Kidney epithelial cell (primary cell): ENCODE measurements at regions not wholly inside any gene's neighbourhood (a gene's known extent, or its start where the extent isn't known, plus 50 kb on each side); places are given as distances from the start of the nearest gene placed in this dataset.

Experiments used
- DNase-seq: peaks from one replicate; pipeline ENCODE4 v3.0.0-alpha.2; 2010; ENCODE audit warnings: low read depth
- H3K27me3 ChIP-seq: 2 replicates; pipeline ENCODE4 v1.6.0; 2011; ENCODE audit warnings: low read length; ENCODE audit not compliant: control insufficient read depth, insufficient read depth
- H3K36me3 ChIP-seq: 2 replicates; pipeline ENCODE4 v1.5.1; 2011; ENCODE audit warnings: low read length; ENCODE audit not compliant: control insufficient read depth, insufficient read depth
- H3K4me3 ChIP-seq: 2 replicates; pipeline ENCODE4 v1.5.1; 2011; ENCODE audit warnings: low read depth, mild to moderate bottlenecking, control low read depth, low read length
- TF ChIP-seq, protein P1 (sequence below): IDR thresholded peaks from 2 replicates; pipeline ENCODE4 v1.5.1; 2011; ENCODE audit warnings: mild to moderate bottlenecking, moderate library complexity, low read length, control low read depth, inconsistent platforms; ENCODE audit not compliant: insufficient read depth, poor library complexity, severe bottlenecking

DNA sequence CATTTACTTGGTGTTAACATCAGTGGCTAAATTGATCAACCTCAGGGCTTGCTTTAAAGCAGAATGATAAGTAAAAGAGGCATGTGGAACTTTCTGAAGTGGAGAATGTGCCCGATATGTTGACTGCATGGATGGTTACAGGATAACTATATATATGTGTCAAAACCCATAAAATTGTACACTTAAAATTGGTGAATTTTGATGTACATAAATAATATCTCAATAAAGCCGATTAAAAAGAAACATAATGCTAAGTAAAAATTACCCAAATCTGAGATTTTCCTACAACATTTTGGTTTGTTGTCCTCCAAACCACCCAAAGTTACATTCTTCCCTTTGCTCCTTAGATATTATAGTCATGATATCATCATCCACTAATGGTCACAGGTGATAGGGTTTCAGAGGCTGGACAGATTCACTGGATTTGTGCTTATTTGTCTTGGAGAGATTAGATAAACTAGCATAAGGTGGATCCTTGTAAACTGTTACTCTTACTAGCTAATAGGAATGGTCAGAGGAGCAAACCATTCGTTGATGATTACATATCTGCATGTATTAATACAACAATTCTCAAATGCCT is 119.7 kb upstream of the RPS23 start:
- no peak overlapping the region for H3K4me3 ChIP-seq
- no peaks in the 10 kb centered on the region for H3K27me3 ChIP-seq
- TF ChIP-seq, protein P1, sequence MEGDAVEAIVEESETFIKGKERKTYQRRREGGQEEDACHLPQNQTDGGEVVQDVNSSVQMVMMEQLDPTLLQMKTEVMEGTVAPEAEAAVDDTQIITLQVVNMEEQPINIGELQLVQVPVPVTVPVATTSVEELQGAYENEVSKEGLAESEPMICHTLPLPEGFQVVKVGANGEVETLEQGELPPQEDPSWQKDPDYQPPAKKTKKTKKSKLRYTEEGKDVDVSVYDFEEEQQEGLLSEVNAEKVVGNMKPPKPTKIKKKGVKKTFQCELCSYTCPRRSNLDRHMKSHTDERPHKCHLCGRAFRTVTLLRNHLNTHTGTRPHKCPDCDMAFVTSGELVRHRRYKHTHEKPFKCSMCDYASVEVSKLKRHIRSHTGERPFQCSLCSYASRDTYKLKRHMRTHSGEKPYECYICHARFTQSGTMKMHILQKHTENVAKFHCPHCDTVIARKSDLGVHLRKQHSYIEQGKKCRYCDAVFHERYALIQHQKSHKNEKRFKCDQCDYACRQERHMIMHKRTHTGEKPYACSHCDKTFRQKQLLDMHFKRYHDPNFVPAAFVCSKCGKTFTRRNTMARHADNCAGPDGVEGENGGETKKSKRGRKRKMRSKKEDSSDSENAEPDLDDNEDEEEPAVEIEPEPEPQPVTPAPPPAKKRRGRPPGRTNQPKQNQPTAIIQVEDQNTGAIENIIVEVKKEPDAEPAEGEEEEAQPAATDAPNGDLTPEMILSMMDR, result no peak
- H3K36me3 ChIP-seq, result no peaks in the 10 kb centered on the region
- DNase-seq, result no peak

DNA sequence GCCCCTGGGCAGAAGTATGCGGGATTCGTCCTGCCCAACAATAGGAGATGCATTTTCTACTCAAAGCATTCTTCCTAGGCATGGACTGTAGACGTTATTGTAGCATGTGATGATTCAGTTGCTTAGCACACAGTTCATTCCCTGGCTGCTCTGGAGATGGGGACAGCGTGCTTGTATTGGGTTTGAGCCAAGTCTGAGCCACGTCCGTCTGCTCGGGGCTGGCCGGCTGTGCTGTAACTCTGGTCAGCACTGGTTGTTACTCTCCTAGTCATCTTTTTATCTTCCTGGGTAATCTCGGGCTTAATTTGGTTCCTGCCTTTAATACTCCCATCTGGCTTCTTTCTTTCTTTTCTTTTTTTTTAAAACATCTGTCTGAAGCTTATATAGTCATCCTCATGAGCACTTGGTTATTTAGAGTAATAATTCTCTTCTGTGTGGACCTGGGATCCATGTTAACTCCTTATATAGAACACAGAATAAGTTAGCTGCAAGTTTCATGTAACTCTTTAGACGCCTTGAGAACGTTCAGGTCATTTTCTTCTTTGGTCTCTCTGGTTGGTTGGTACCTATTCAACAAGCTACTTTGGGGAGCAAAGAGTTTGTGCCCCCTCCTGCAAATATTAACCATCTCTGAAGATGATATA is 118.8 kb upstream of the RPS23 start:
- Histone ChIP-seq H3K36me3 (no peaks in the 10 kb centered on the region), H3K4me3 (no peak overlapping the region), H3K27me3 (no peaks in the 10 kb centered on the region)
- TF ChIP-seq, protein P1, result no peak
- DNase-seq, result peak; percentile 99

DNA sequence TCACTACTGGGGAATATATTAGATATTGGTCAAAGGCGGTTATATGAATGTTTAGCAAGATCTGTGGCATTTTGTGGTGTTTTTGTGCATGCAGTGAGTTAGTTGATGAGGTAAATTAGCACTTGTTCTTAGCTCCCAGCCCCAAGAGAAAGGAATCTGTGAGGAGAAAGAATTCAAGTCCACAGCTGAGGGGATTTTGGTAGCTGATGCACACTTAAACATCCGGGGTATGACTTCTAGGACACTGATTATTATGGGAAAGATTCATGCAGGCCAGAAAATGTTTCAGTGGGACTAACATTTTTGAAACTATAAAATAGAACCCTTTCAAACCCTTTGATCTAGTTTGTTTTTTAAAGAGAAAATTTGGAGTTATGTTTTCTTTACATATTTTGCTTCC is 118.2 kb upstream of the RPS23 start:
- Histone ChIP-seq H3K4me3 (no peak overlapping the region), H3K27me3 (no peaks in the 10 kb centered on the region), H3K36me3 (no peaks in the 10 kb centered on the region)
- no peak for DNase-seq
- TF ChIP-seq, protein P1, result no peak

DNA sequence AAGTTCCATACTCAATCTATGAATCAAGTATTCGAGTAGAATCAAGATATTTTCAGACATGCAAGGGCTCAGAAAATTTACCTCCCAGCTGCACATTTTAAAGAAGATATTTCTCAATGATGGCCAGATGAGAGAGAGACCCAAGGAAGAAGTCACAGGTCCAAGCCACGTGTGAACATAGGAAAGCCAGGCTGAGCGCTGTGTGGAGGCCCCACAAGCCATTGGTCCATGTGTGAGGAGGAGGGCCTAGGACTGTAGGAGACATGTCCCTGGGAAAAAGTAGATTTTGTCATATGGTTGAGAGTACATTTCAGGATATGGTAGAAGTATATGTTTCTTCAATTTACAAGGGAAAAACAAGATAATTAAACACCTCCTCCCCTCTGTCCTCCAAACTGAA is 115.8 kb upstream of the RPS23 start:
- H3K27me3 ChIP-seq, result no peaks in the 10 kb centered on the region
- no peaks in the 10 kb centered on the region for H3K36me3 ChIP-seq
- no peak for DNase-seq
- no peak overlapping the region for H3K4me3 ChIP-seq
- TF ChIP-seq, protein P1, result no peak

DNA sequence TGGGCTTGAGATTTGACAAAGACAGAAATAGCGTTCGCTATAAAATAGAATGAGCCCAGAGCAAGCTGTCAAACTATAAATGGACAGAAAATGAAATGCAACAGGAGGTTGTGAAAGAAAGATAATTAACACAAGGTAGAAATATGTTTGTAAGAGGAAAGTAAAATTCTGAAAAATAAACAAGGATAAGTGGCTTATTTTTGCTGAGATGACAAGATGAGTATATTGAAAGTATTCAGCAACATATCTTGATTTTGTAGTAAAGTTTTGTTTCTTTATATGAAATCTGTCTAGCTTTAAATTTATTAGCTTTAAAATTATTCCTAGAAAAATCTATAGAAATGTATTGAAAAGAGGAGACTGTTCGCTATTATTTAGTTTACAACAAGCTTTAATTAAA is 111.9 kb upstream of the RPS23 start:
- H3K27me3 ChIP-seq, result no peaks in the 10 kb centered on the region
- DNase-seq, result no peak
- H3K36me3 ChIP-seq, result no peaks in the 10 kb centered on the region
- TF ChIP-seq, protein P1, result no peak
- H3K4me3 ChIP-seq, result no peak overlapping the region

DNA sequence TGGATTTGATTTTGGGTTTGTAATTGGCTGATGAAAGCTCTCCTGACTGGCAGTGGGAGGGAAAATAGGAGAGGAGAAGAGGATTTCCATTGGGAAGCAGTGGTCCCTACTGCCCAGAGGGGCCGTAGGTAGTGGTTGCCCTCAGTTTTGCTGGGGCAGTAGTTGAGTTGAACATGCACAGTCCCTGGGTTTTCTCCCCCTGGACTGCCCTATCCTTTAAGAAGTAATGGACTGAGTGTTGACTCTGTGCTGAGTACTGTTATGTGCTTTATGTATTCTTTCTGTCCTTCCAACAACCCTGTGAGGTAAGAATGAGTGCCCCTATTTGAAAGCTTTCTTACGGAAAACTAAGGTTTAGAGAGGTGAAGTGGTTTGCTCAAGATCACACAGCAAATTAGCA is 111.2 kb upstream of the RPS23 start:
- no peak for DNase-seq
- H3K4me3 ChIP-seq, result no peak overlapping the region
- no peaks in the 10 kb centered on the region for H3K27me3 ChIP-seq
- TF ChIP-seq, protein P1, result no peak
- no peaks in the 10 kb centered on the region for H3K36me3 ChIP-seq
